Spleen (tissue), 7 donors: ENCODE measurements at regions not wholly inside any gene's neighbourhood (a gene's known extent, or its start where the extent isn't known, plus 50 kb on each side); places are given as distances from the start of the nearest gene placed in this dataset.

Source experiments
- CTCF ChIP-seq, 11 experiments: fragments of 200-600 bp in 7 of 11; fragments of 450-650 bp in 4 of 11; sonication (generic) in 4 of 11; IDR thresholded peaks in 8 of 11; conservative IDR thresholded peaks in 3 of 11; 1 replicate in 7 of 11; 2 replicates in 4 of 11; pipeline versions ENCODE4 v1.4.0 to v1.8.0; 2016 to 2021; ENCODE audit warnings: antibody characterized with exemption in 11 of 11, inconsistent platforms in 4 of 11, mild to moderate bottlenecking in 1 of 11
- POLR2A ChIP-seq, 3 donors: fragments of 450-650 bp; IDR thresholded peaks; one replicate each; pipeline ENCODE4 v1.5.1; 2017; ENCODE audit warnings: antibody characterized with exemption in 3 of 3, mild to moderate bottlenecking in 1 of 3
- POLR2AphosphoS5 ChIP-seq, 3 donors: sonication (generic); formaldehyde crosslinking; IDR thresholded peaks; one replicate each; pipeline ENCODE4 v1.5.1; 2017; ENCODE audit warnings: antibody characterized with exemption in 3 of 3
- donor health status: DM: no; HTN: no; CAD: no; lungs with moderate emphysema.
- donor health status: DM: no; HTN: no; CAD: no.
- donor health status: DM: no; HTN: no; CAD: no.

- TF ChIP-seq CTCF (IDR thresholded peaks at IDR 0.05 in 8 of 11, conservative IDR thresholded peaks at IDR 0.05 in 3 of 11) (no peak), POLR2A (IDR thresholded peaks at IDR 0.05) (no peak), POLR2AphosphoS5 (IDR thresholded peaks at IDR 0.05) (no peak)
Measured at GRCh38 chrX:25158635-25159034, 142.9 kb upstream of the ARX start.
